IMR-90 (cell line): ENCODE measurements at regions not wholly inside any gene's neighbourhood (a gene's known extent, or its start where the extent isn't known, plus 50 kb on each side); places are given as distances from the start of the nearest gene placed in this dataset.

Source experiments
- ATAC-seq: fragments of 200-7000 bp; cut with Tn5 transposase; 2 replicates; pipeline ENCODE4 v1.9.1; 2020; ENCODE audit warnings: low read depth, mild to moderate bottlenecking, moderate library complexity
- BruUV-seq: library from RNA; stranded (reverse); fragments of 400-500 nt; replicated peaks from 2 replicates; lab custom pipeline; 2021; lab: Mats Ljungman, UMichigan
- CTCF ChIA-PET: fragments of 300-600 bp; formaldehyde crosslinking; extraction: SDS; loops from one replicate; lab custom pipeline; 2021; ENCODE audit warnings: antibody characterized with exemption; lab: Yijun Ruan, JAX
- POLR2A ChIA-PET: fragments of 300-600 bp; sonication (Branson Sonifier 250); formaldehyde crosslinking; loops from one replicate; lab custom pipeline; 2022; ENCODE audit warnings: antibody characterized with exemption; ENCODE audit not compliant: unreplicated experiment; lab: Charles Lee
- DNase-seq: peaks from one replicate; pipeline ENCODE4 v3.0.0; 2013
- H2AFZ ChIP-seq: replicated peaks from 2 replicates; pipeline ENCODE3; 2013; ENCODE audit warnings: low read length, mild to moderate bottlenecking; ENCODE audit not compliant: poor library complexity
- H2AK5ac ChIP-seq: 2 replicates; pipeline ENCODE4 v1.6.1; 2013; ENCODE audit warnings: low read depth, low read length, inconsistent platforms
- H2AK9ac ChIP-seq: replicated peaks from 2 replicates; pipeline ENCODE3; 2013; ENCODE audit warnings: mild to moderate bottlenecking, low read depth, low read length, moderate library complexity; ENCODE audit not compliant: poor library complexity
- H2BK120ac ChIP-seq: 2 replicates; pipeline ENCODE4 v1.6.1; 2013; ENCODE audit warnings: low read depth, low read length, inconsistent platforms
- H2BK15ac ChIP-seq: 3 replicates; pipeline ENCODE4 v1.6.1; 2013; ENCODE audit warnings: low read depth, low read length, inconsistent platforms
- H2BK20ac ChIP-seq: 2 replicates; pipeline ENCODE4 v1.6.1; 2013; ENCODE audit warnings: low read depth, mild to moderate bottlenecking, inconsistent platforms, low read length, moderate library complexity
- H2BK5ac ChIP-seq: 2 replicates; pipeline ENCODE4 v1.6.1; 2013; ENCODE audit warnings: mild to moderate bottlenecking, low read depth, low read length, inconsistent platforms; ENCODE audit not compliant: poor library complexity, severe bottlenecking
- H3K14ac ChIP-seq: replicated peaks from 2 replicates; pipeline ENCODE4 v1.6.1; 2013; ENCODE audit warnings: low read depth, low read length, inconsistent platforms
- H3K18ac ChIP-seq: 2 replicates; pipeline ENCODE4 v1.6.1; 2013; ENCODE audit warnings: low read depth, low read length, control low read depth
- H3K23ac ChIP-seq: 2 replicates; pipeline ENCODE4 v1.6.1; 2013; ENCODE audit warnings: low read depth, low read length, inconsistent platforms
- H3K27ac ChIP-seq: 2 replicates; pipeline ENCODE4 v1.5.1; 2013; ENCODE audit warnings: mild to moderate bottlenecking, control low read depth, low read length; ENCODE audit not compliant: insufficient read depth
- H3K27me3 ChIP-seq: 2 replicates; pipeline ENCODE4 v1.6.1; 2013; ENCODE audit warnings: low read length; ENCODE audit not compliant: control insufficient read depth, insufficient read depth
- H3K36me3 ChIP-seq: 2 replicates; pipeline ENCODE4 v1.6.1; 2013; ENCODE audit warnings: low read length, mixed read lengths; ENCODE audit not compliant: control insufficient read depth, insufficient read depth
- H3K4ac ChIP-seq: 2 replicates; pipeline ENCODE4 v1.6.1; 2013; ENCODE audit warnings: low read depth, low read length, inconsistent platforms
- H3K4me1 ChIP-seq: 2 replicates; pipeline ENCODE4 v1.6.1; 2013; ENCODE audit warnings: low read length, mixed read lengths; ENCODE audit not compliant: control insufficient read depth, insufficient read depth
- H3K4me2 ChIP-seq: 2 replicates; pipeline ENCODE4 v1.6.1; 2013; ENCODE audit warnings: low read depth, mild to moderate bottlenecking, control low read depth, low read length, moderate library complexity
- H3K4me3 ChIP-seq: 2 replicates; pipeline ENCODE4 v1.5.1; 2013; ENCODE audit warnings: low read depth, mild to moderate bottlenecking, control low read depth, low read length, moderate library complexity; ENCODE audit not compliant: insufficient read depth
- H3K56ac ChIP-seq: 2 replicates; pipeline ENCODE4 v1.6.1; 2013; ENCODE audit warnings: low read length, inconsistent platforms; ENCODE audit not compliant: insufficient read depth; ENCODE audit errors: extremely low read depth
- H3K79me1 ChIP-seq, 2 experiments: 2 replicates each; pipeline ENCODE4 v1.6.1; 2013; ENCODE audit warnings: low read length in 2 of 2, inconsistent platforms in 1 of 2, low read depth in 1 of 2
- H3K9ac ChIP-seq: 2 replicates; pipeline ENCODE4 v1.6.1; 2013; ENCODE audit warnings: low read depth, low read length, control low read depth
- H3K9me1 ChIP-seq: 2 replicates; pipeline ENCODE4 v1.6.1; 2013; ENCODE audit warnings: low read length, inconsistent platforms; ENCODE audit not compliant: insufficient read depth
- H3K9me3 ChIP-seq: 2 replicates; pipeline ENCODE4 v1.6.1; 2013; ENCODE audit warnings: low read length; ENCODE audit not compliant: control insufficient read depth, insufficient read depth
- H4K20me1 ChIP-seq: 2 replicates; pipeline ENCODE4 v1.6.1; 2013; ENCODE audit warnings: low read length, inconsistent platforms; ENCODE audit not compliant: insufficient read depth
- H4K5ac ChIP-seq: 2 replicates; pipeline ENCODE4 v1.6.1; 2013; ENCODE audit warnings: mild to moderate bottlenecking, low read depth, low read length, control low read depth
- H4K8ac ChIP-seq, 2 experiments: 2 replicates each; pipeline ENCODE4 v1.6.1; 2013; ENCODE audit warnings: low read depth in 2 of 2, low read length in 2 of 2, control low read depth in 1 of 2, inconsistent platforms in 1 of 2
- H4K91ac ChIP-seq: 2 replicates; pipeline ENCODE4 v1.6.1; 2013; ENCODE audit warnings: low read depth, low read length, inconsistent platforms; ENCODE audit not compliant: insufficient read depth
- MXI1 ChIP-seq: IDR thresholded peaks from 2 replicates; pipeline ENCODE4 v1.6.1; 2012; ENCODE audit warnings: low read depth, mild to moderate bottlenecking, low read length, moderate library complexity, borderline replicate concordance
- POLR2A ChIP-seq: IDR thresholded peaks from 2 replicates; pipeline ENCODE4 v1.6.1; 2012; ENCODE audit warnings: mild to moderate bottlenecking, low read depth, low read length
- RCOR1 ChIP-seq: IDR thresholded peaks from 2 replicates; pipeline ENCODE4 v1.6.1; 2012; ENCODE audit warnings: mild to moderate bottlenecking, low read length, improper control_type of control experiment; ENCODE audit not compliant: insufficient replicate concordance
- SMC3 ChIP-seq: fragments of 150-350 bp; IDR thresholded peaks from 2 replicates; pipeline ENCODE4 v1.6.1; 2016; ENCODE audit warnings: low read depth, mild to moderate bottlenecking, antibody characterized with exemption, low read length, moderate library complexity
- WGBS, 2 experiments: methylation state at CpG; one replicate each; pipeline versions ENCODE4 v1.1.5 to v1.1.7; 2013; ENCODE audit warnings: missing lambda C conversion rate in 2 of 2; ENCODE audit not compliant: insufficient read length in 1 of 2; ENCODE audit errors: extremely low coverage in 2 of 2; 5-methylcytosine and 5-hydroxymethylcytosine counted together
- dilution Hi-C: fragments of 300-500 bp; cut with HindIII; formaldehyde crosslinking; loops from one replicate; pipeline ENCODE4 v1.14.3; 2018; ENCODE audit warnings: low sequenced_read_pairs; ENCODE audit not compliant: unreplicated experiment
- in situ Hi-C: fragments of 300-500 bp; cut with MboI; formaldehyde crosslinking; loops from 3 replicates; pipeline ENCODE4 v1.14.3; 2019; ENCODE audit warnings: low sequenced_read_pairs, inconsistent platforms, mixed read lengths
- intact Hi-C: fragments of 100-400 bp; cut with micrococcal nuclease; formaldehyde crosslinking; loops from 2 replicates; pipeline ENCODE4 v1.10.0; 2022
- TF ChIP-seq, protein P1 (sequence below): fragments of 150-350 bp; IDR thresholded peaks from 2 replicates; pipeline ENCODE4 v1.6.1; 2017; ENCODE audit warnings: mild to moderate bottlenecking, antibody characterized with exemption, low read length, low read depth
- TF ChIP-seq, protein P2 (sequence below): fragments of 150-350 bp; IDR thresholded peaks from 2 replicates; pipeline ENCODE4 v1.6.1; 2016; ENCODE audit warnings: low read depth, mild to moderate bottlenecking, low read length, moderate library complexity, borderline replicate concordance

- no peaks in the 10 kb centered on the region for H3K9me3 ChIP-seq
- H4K5ac ChIP-seq: no peak overlapping the region
- H3K27me3 ChIP-seq: no peaks in the 10 kb centered on the region; the same call in 1 of the 2 replicates
- H2BK20ac ChIP-seq: no peak overlapping the region
- no peak overlapping the region for H3K9ac ChIP-seq
- ChIA-PET CTCF (no interaction called here), POLR2A (no interaction called here)
- no peak overlapping the region for H4K8ac ChIP-seq
- no peak overlapping the region for H2AK5ac ChIP-seq
- intact Hi-C loops (no loop called here), dilution Hi-C loops (no loop called here), in situ Hi-C loops (no loop called here)
- H2AK9ac ChIP-seq: no peak overlapping the region
- H2BK120ac ChIP-seq: no peak overlapping the region
- no peak overlapping the region for H3K56ac ChIP-seq
- no peak overlapping the region for H3K4ac ChIP-seq
- H3K23ac ChIP-seq: no peak overlapping the region
- no CpG with 5 or more reads among the region's 4 CpGs for whole genome bisulfite sequencing, 2 experiments
- no peak overlapping the region for H2AFZ ChIP-seq
- H3K79me1 ChIP-seq: no peaks in the 10 kb centered on the region
- peaks cover 6% of the 10 kb centered on the region for H3K4me1 ChIP-seq
- H4K20me1 ChIP-seq: no peaks in the 10 kb centered on the region
- no peak overlapping the region for H3K18ac ChIP-seq
- BruUV-seq: no TSS peak
- TF ChIP-seq, protein P1, sequence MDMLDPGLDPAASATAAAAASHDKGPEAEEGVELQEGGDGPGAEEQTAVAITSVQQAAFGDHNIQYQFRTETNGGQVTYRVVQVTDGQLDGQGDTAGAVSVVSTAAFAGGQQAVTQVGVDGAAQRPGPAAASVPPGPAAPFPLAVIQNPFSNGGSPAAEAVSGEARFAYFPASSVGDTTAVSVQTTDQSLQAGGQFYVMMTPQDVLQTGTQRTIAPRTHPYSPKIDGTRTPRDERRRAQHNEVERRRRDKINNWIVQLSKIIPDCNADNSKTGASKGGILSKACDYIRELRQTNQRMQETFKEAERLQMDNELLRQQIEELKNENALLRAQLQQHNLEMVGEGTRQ: no peak
- TF ChIP-seq SMC3: no peak
- TF ChIP-seq POLR2A: no peak
- no peak for TF ChIP-seq RCOR1
- TF ChIP-seq, protein P2, sequence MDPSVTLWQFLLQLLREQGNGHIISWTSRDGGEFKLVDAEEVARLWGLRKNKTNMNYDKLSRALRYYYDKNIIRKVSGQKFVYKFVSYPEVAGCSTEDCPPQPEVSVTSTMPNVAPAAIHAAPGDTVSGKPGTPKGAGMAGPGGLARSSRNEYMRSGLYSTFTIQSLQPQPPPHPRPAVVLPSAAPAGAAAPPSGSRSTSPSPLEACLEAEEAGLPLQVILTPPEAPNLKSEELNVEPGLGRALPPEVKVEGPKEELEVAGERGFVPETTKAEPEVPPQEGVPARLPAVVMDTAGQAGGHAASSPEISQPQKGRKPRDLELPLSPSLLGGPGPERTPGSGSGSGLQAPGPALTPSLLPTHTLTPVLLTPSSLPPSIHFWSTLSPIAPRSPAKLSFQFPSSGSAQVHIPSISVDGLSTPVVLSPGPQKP: no peak
- TF ChIP-seq MXI1: no peak
- no peak overlapping the region for H2BK5ac ChIP-seq
- no peak overlapping the region for H2BK15ac ChIP-seq
- no peaks in the 10 kb centered on the region for H3K9me1 ChIP-seq
- DNase-seq: no peak
- H3K4me3 ChIP-seq: no peak overlapping the region
- H3K36me3 ChIP-seq: no peaks in the 10 kb centered on the region
- H4K91ac ChIP-seq: no peak overlapping the region
- no peak for ATAC-seq
- no peak overlapping the region for H3K27ac ChIP-seq
- no peak overlapping the region for H3K14ac ChIP-seq
- no peak overlapping the region for H3K4me2 ChIP-seq
Observed at GRCh38 chr11:110951950-110952503, 239.8 kb upstream of the ARHGAP20 start.
